HG03354 (cell line): ENCODE measurements at regions not wholly inside any gene's neighbourhood (a gene's known extent, or its start where the extent isn't known, plus 50 kb on each side); places are given as distances from the start of the nearest gene placed in this dataset.
"Not testable (repeated sequence)": the region's sequence is repeated elsewhere in the genome, so short reads cannot be mapped to it uniquely, and the experiment has no call there.

ENCODE experiments used
- ATAC-seq: cut with Tn5 transposase; IDR thresholded peaks from one replicate; pipeline ENCODE4 v1.9.1; 2021; ENCODE audit warnings: mild to moderate bottlenecking; ENCODE audit not compliant: unreplicated experiment, poor library complexity, severe bottlenecking

GRCh38 chr14:87380054-87380453 is 612.9 kb downstream of the GALC start:
- ATAC-seq, result no peak

- ATAC-seq, result no peak
Observed at GRCh38 chr14:87368751-87369150, 624.2 kb downstream of the GALC start.

DNA sequence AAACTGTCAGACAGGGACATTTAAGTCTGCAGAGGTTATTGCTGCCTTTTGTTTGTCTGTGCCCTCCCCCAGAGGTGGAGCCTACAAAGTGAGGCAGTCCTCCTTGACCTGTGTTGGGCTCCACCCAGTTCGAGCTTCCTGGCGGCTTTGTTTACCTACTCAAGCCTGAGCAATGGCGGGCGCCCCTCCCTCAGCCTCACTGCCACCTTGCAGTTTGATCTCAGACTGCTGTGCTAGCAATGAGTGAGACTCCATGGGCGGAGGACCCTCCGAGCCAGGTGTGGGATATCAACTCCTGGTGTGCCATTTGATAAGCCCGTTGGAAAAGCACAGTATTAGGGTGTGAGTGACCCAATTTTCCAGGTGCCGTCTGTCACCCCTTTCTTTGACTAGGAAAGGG is 632.7 kb downstream of the GALC start:
- ATAC-seq, result not testable (repeated sequence)

- no peak for ATAC-seq
Observed at GRCh38 chr14:87351007-87351406, 642.0 kb downstream of the GALC start.

DNA sequence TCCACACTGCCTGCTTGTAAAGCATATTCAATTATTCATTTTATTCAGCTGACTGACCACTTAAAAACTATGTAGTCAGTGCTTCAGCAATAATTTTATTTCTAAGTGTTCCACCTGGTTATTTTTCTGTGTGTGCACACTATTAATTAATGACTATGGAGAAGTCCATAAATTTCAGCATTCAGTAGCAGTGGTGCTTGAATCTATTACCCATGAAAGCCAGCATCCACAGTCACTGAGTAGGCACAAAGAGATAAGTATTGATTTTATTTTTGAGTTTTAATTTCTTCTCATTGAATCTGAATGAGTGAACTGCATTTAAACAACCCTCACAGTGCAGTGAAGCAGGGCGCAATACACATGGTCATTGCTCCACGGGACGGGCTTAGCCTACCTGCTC is 643.1 kb downstream of the GALC start:
- no peak for ATAC-seq

- ATAC-seq, result no peak
Observed at GRCh38 chr14:87343652-87344051, 649.3 kb downstream of the GALC start.

DNA sequence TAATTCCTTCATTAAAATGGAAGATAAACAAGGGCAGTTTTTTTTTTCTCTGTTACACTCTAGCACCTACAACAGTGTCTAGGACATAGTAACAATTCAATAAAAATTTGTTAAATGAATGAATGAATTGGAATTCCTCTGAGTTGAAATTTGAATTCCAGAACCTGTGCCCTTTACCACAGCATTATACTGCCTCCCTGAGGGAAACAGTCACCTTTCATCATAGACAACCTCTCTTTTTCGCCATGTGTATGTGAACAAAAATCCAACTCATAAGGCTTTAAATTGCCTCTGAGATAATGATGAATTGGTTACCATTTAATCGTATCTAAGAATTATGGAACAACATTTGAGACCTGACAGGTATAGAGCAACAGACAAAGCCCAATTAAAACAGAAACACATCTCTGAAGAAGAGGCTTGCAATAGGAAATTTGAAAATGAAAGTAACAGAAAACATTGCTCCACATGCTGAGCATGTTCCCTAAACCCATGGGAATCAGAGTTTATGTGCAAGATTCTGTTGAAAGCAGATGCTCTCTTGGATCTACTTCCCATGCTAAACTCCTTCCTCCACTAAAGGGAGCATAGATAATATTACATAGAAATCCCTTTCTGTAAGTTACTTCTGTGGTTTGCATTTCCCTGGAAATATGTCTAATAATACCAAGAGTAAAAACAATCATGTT is 657.8 kb downstream of the GALC start:
- no peak for ATAC-seq

GRCh38 chr14:87331991-87332390 is 661.0 kb downstream of the GALC start:
- no peak for ATAC-seq

- ATAC-seq, result no peak
Observed at GRCh38 chr14:87325741-87326140, 667.2 kb downstream of the GALC start.

GRCh38 chr14:87323191-87323590 is 669.8 kb downstream of the GALC start:
- no peak for ATAC-seq

DNA sequence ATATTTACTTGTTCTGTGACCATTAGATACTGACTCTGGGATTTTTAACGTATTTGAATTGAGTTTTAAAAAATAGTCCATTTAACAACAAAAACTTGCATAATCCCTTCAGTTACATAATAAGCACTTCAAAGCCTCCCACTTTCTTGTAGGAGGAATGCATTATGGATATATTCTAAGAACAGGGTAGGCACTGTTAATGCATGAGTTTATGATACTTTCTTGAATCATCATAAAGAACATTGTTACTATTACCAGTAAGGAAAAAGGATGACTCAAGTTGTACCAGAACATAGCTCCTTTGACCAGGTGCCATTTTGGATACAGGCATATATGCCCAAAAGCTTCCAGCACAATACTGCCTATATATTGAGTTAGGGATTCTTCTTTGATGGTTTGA is 671.4 kb downstream of the GALC start:
- ATAC-seq, result no peak

GRCh38 chr14:87312894-87313205 is 680.1 kb downstream of the GALC start:
- no peak for ATAC-seq

DNA sequence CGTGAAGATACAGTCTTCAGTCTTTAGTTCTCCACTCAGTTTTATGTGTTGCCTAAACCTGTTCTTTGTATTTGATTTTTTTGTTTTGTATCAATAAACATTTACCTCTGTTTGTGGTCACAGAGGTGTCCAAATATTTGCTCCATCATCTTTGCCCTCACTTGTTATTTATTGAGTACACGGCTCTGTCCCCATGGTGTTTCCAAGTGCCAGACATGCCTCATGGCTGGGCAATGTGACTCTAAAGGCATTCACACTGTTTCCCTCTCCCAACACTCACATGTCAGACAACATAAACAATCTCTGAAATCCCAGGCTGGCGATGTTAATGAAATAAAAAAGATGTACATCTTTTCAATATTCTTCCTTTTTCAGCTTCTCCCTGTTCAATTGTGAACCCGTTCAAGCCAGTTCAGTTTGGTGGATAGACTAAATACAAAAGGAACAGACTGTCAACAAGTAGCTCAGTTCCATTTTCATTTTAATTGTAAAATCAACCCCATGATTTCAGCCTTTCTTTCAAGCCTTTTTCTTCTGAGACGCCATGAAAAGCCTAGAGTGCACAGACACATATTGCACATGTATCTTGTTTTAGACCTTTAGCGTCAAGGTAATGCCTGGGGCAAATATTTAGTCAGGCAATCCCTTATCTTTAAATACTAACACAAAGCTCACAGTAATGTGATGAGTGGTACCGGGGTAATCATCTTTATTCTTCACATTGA is 680.7 kb downstream of the GALC start:
- ATAC-seq, result no peak

DNA sequence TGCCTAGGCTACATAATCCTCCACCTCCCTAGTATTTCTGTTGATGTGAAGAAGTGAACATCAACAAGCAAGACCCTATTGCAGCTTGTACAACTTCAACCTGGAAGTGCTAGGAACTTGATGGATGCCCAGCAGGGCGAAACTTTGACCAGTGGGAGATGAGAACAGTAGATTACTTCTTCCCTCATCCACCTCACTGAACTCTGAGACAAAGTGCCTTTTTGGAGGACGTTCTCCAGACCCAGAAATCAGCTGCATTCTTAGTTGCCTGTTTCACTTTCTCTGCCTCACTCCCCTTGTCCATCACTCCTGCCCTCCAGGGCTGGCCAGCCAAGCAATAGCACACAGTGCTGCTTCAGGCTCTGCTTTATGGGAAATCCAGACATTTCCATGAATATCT is 683.4 kb downstream of the GALC start:
- no peak for ATAC-seq

GRCh38 chr14:87306409-87307168 is 686.4 kb downstream of the GALC start:
- no peak for ATAC-seq

DNA sequence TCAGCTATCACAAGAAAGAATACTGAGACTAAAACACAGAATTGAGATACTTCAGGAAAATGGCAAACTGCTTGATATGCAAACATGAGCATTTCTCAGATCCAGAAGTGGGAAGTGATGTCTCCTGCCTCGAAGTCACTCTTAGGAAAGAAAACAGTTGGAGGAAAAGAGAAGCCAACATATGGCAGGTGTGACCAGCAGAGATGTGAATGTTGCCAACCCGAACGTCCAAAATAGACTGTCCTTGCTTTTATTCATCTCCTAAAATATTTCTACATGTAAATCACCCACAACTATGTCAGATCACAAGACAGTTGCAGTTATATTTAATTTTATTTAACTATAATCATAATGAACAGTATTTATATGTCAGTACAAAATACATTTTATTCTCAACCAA is 687.6 kb downstream of the GALC start:
- no peak for ATAC-seq

GRCh38 chr14:87304404-87304803 is 688.6 kb downstream of the GALC start:
- ATAC-seq, result no peak

DNA sequence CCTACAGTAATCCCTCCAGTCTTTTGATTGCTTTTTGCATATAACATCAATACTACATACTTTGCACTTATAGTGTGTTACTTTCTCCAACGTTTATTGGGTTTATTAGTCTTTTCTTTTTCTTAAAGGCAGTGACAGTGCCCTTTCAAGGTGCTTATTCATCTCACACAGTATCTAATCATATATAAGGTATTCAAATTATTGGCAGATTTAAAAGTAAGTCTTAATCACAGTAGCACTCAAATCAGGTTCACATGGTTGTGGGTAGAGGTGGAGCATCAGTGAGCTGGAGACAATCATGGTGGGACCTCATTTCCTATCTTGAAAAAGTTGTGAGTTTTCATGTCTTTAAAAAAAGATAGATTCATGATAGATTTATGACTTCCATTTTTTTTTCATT is 706.2 kb downstream of the GALC start:
- no peak for ATAC-seq

- no peak for ATAC-seq
Observed at GRCh38 chr14:87286191-87286590, 706.8 kb downstream of the GALC start.

- no peak for ATAC-seq
Observed at GRCh38 chr14:87285506-87285905, 707.5 kb downstream of the GALC start.

- no peak for ATAC-seq
Observed at GRCh38 chr14:87283547-87283946, 709.4 kb downstream of the GALC start.
